ENCODE measurements at regions not wholly inside any gene's neighbourhood (a gene's known extent, or its start where the extent isn't known, plus 50 kb on each side); places are given as distances from the start of the nearest gene placed in this dataset.

GRCh38 chr5:25090854-25091253, 446.1 kb upstream of the CDH10 start:
- TF ChIP-seq POLR2A (IDR thresholded peaks at IDR 0.05; ENCODE audit: low read depth, low read length) (no peak), TAF1 (IDR thresholded peaks at IDR 0.05; ENCODE audit: borderline replicate concordance, low read depth, low read length) (no peak), POLR2AphosphoS5 (IDR thresholded peaks at IDR 0.05; ENCODE audit: low read depth, low read length) (no peak)
